ENCODE measurements at regions not wholly inside any gene's neighbourhood (a gene's known extent, or its start where the extent isn't known, plus 50 kb on each side); places are given as distances from the start of the nearest gene placed in this dataset.

GRCh38 chr6:114892211-114892610, 549.4 kb upstream of the HS3ST5 start:
- TF ChIP-seq POLR2A (IDR thresholded peaks at IDR 0.05; ENCODE audit: low read length) (no peak), GATA1 (IDR thresholded peaks at IDR 0.05; ENCODE audit: low read depth, low read length) (no peak)
